GM12891 (cell line): ENCODE measurements at regions not wholly inside any gene's neighbourhood (a gene's known extent, or its start where the extent isn't known, plus 50 kb on each side); places are given as distances from the start of the nearest gene placed in this dataset.

ENCODE experiments used
- POLR2A ChIP-seq: IDR thresholded peaks from 2 replicates; pipeline ENCODE4 v1.6.1; 2011; ENCODE audit warnings: low read depth, low read length, control low read depth
- POLR2AphosphoS5 ChIP-seq: IDR thresholded peaks from 2 replicates; pipeline ENCODE4 v1.6.1; 2011; ENCODE audit warnings: low read depth, low read length, control low read depth
- TAF1 ChIP-seq: IDR thresholded peaks from 2 replicates; pipeline ENCODE4 v1.6.1; 2011; ENCODE audit warnings: low read depth, low read length, control low read depth

GRCh38 chr12:13283867-13284266 is 87.3 kb downstream of the EMP1 start:
- TF ChIP-seq POLR2AphosphoS5 = no peak
- no peak for TF ChIP-seq TAF1
- TF ChIP-seq POLR2A = no peak
